Progenitor cell of endocrine pancreas (in vitro differentiated cells): ENCODE measurements at regions not wholly inside any gene's neighbourhood (a gene's known extent, or its start where the extent isn't known, plus 50 kb on each side); places are given as distances from the start of the nearest gene placed in this dataset.

Source experiments
- DNase-seq: peaks from one replicate; pipeline ENCODE4 v3.0.0; 2021; ENCODE audit warnings: low spot score; ENCODE audit not compliant: unreplicated experiment
- H3K27ac Mint-ChIP-seq: 2 replicates; pipeline ENCODE4 v1.8.0; 2021; ENCODE audit warnings: mild to moderate bottlenecking, moderate library complexity, mixed read lengths
- H3K27me3 Mint-ChIP-seq: 2 replicates; pipeline ENCODE4 v1.8.0; 2021; ENCODE audit warnings: mixed read lengths
- H3K36me3 Mint-ChIP-seq: 2 replicates; pipeline ENCODE4 v1.8.0; 2022; ENCODE audit warnings: mixed read lengths; ENCODE audit not compliant: insufficient read depth
- H3K4me1 Mint-ChIP-seq: 2 replicates; pipeline ENCODE4 v1.8.0; 2021; ENCODE audit warnings: low read depth, mixed read lengths
- H3K4me3 Mint-ChIP-seq: 2 replicates; pipeline ENCODE4 v1.8.0; 2021; ENCODE audit warnings: low read depth, mild to moderate bottlenecking, moderate library complexity, mixed read lengths
- H3K9me3 Mint-ChIP-seq: 2 replicates; pipeline ENCODE4 v1.8.0; 2021; ENCODE audit warnings: low read depth, mixed read lengths
- TF ChIP-seq, protein P1 (sequence below): fragments of 200-600 bp; sonication (generic); IDR thresholded peaks from one replicate; pipeline ENCODE4 v1.5.0; 2021; ENCODE audit warnings: antibody characterized with exemption, mild to moderate bottlenecking; ENCODE audit not compliant: unreplicated experiment

DNA sequence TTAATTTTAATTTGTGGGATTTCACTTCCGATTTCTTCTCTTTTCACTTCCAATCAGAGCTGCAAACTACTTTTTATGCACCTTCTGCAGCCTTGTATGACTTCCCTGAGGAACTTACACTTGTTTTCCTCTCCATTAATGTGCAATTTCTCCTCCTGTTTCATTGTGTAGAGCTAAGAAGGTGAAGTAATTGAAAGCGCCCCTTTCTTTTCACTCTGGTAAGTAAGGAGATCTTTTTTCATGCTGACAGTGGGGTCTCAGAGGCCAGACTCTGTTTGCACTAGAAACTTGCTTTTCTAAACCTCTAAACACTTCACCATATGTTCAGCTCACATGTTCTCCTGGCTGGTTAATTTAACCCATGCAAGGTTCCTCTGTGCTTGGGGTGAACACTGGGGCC is 117.0 kb downstream of the FANCF start:
- H3K9me3 Mint-ChIP-seq, result no peaks in the 10 kb centered on the region
- no peak for DNase-seq
- H3K27me3 Mint-ChIP-seq, result no peaks in the 10 kb centered on the region
- H3K4me1 Mint-ChIP-seq, result peaks cover 18% of the 10 kb centered on the region
- TF ChIP-seq, protein P1, sequence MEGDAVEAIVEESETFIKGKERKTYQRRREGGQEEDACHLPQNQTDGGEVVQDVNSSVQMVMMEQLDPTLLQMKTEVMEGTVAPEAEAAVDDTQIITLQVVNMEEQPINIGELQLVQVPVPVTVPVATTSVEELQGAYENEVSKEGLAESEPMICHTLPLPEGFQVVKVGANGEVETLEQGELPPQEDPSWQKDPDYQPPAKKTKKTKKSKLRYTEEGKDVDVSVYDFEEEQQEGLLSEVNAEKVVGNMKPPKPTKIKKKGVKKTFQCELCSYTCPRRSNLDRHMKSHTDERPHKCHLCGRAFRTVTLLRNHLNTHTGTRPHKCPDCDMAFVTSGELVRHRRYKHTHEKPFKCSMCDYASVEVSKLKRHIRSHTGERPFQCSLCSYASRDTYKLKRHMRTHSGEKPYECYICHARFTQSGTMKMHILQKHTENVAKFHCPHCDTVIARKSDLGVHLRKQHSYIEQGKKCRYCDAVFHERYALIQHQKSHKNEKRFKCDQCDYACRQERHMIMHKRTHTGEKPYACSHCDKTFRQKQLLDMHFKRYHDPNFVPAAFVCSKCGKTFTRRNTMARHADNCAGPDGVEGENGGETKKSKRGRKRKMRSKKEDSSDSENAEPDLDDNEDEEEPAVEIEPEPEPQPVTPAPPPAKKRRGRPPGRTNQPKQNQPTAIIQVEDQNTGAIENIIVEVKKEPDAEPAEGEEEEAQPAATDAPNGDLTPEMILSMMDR, result no peak
- peak overlapping the region; percentile 78 for H3K27ac Mint-ChIP-seq
- no peaks in the 10 kb centered on the region for H3K36me3 Mint-ChIP-seq
- H3K4me3 Mint-ChIP-seq, result no peak overlapping the region

DNA sequence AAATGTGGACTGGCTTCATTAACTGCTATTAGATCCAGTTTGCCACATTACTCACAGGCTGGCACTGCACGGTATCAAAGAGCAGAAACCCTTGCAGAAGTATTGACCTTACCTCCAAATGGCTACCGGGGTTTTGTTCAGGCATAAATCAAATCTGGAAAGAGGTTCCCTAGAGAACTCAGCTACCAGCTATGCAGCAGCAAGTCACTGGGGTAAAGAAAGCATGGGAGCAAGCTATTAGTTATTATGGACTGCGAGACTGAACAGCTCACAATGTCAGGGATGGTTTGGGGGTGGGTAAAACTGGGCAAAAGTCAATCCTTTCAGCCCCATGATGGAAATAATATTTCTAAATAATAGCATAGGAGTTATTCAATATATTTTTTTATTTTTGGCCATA is 128.1 kb downstream of the FANCF start:
- Mint-ChIP-seq H3K27me3 (no peaks in the 10 kb centered on the region), H3K27ac (no peak overlapping the region)

DNA sequence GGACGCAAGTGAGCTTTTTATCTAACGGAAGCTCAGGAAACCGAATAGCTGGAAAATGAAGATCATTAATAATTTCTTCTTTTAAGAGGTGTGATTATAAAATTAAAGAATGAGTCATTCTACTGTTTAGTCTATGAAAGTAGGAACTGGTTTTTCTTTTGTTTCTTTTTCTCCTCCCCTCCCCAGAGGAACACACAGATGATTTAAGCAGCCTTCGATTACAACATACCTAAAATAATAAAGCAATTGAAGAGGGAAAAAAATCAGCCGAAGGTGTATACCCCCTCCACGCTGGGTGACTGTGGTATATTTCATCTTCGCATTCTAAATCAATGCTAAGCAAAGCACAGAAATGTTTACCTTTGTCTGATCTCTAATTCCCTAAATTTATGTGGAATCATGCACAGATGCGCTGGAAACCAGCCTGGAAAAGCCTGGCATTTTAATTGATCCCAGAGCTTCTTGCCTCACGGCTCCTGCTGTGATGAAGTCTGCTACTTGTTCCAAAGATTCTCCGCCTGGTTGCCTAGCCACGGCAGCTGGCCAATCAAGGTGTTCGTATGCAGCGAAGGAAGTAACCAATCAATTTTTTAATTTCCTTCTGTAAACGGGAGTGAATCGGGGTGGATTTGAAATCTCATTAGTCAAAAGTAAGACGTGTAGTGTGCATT is 133.9 kb downstream of the FANCF start:
- no peak overlapping the region for H3K4me3 Mint-ChIP-seq
- H3K27me3 Mint-ChIP-seq, result no peaks in the 10 kb centered on the region
- no peak overlapping the region for H3K27ac Mint-ChIP-seq
- H3K9me3 Mint-ChIP-seq, result no peaks in the 10 kb centered on the region
- DNase-seq, result no peak
- no peaks in the 10 kb centered on the region for H3K36me3 Mint-ChIP-seq
- TF ChIP-seq, protein P1, result no peak
- peaks cover 5% of the 10 kb centered on the region for H3K4me1 Mint-ChIP-seq

More for the DNA sequence above, 128.1 kb downstream of the FANCF start:
- TF ChIP-seq, protein P1, result no peak
- no peak overlapping the region for H3K4me3 Mint-ChIP-seq
- H3K9me3 Mint-ChIP-seq, result no peaks in the 10 kb centered on the region
- DNase-seq, result no peak
- H3K4me1 Mint-ChIP-seq, result peaks cover 3% of the 10 kb centered on the region
- no peaks in the 10 kb centered on the region for H3K36me3 Mint-ChIP-seq

DNA sequence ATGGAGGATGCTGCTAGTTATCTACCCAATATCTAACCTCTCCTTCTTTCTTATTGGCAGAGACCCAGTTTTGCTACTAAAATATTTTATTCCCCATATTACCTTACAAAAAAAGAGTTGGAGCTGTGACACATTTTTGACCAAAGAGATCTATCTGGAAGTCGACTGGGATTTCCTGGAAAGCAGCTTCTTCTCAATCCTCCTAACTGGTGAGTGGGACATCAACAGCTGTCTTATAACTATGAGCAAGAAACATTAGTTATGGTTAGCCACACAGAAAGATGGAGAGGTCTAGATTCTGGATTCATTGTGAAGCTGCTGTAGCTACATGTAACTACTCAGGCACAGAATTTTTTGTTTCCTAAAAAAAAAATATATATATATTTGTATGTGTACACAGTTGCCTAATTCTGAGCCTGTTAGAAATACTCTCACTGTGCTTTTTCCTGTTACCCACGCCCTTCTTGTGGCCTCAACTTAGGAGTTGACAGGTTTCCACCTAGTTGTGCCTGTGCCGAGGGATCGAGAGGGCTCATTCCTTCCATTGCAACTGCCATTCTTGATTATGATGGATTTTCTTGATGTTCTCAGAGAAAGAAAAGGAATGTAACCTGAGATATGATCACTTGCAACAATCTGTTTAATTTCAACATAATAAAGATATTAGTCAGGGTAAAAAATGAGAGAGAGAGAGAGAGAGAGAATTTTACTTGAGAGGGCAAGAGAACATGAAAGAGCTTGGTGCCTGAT is 142.0 kb downstream of the SLC17A6 start:
- no peak for DNase-seq
- TF ChIP-seq, protein P1, result no peak
- Mint-ChIP-seq H3K36me3 (no peaks in the 10 kb centered on the region), H3K4me3 (no peak overlapping the region), H3K9me3 (no peaks in the 10 kb centered on the region), H3K27me3 (no peaks in the 10 kb centered on the region), H3K4me1 (no peaks in the 10 kb centered on the region), H3K27ac (no peak overlapping the region)

DNA sequence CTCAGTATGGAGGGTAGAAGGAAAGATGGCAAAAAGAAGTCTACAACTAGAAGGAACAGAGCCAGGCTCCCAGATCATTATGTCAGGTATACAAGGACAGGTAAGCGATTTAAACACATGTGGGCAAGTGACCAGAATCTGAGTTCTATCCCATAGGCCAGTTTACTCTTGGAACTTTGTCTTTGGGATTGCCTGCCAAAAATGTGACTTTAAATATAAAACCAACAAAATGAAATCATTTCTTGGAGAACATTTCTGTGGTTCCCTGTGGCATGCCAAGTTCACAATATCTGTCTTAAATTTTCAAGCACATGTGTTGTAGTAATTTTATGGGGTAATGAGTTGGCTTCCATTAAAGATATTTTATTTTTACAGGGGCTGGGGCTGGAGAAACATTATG is 141.0 kb downstream of the SLC17A6 start:
- TF ChIP-seq, protein P1, result no peak
- Mint-ChIP-seq H3K36me3 (no peaks in the 10 kb centered on the region), H3K27me3 (no peaks in the 10 kb centered on the region), H3K9me3 (no peaks in the 10 kb centered on the region), H3K4me3 (no peak overlapping the region), H3K27ac (no peak overlapping the region), H3K4me1 (no peaks in the 10 kb centered on the region)
- no peak for DNase-seq
